Prostate gland (tissue), 2 donors: ENCODE measurements at regions not wholly inside any gene's neighbourhood (a gene's known extent, or its start where the extent isn't known, plus 50 kb on each side); places are given as distances from the start of the nearest gene placed in this dataset.

Source experiments
- CTCF ChIP-seq, 4 experiments: fragments of 200-600 bp in 2 of 4; fragments of 450-650 bp in 2 of 4; sonication (generic) in 2 of 4; IDR thresholded peaks; 1 replicate in 3 of 4; 2 replicates in 1 of 4; pipeline ENCODE4 v1.5.1; 2016 to 2019; ENCODE audit warnings: antibody characterized with exemption in 4 of 4, mild to moderate bottlenecking in 2 of 4, moderate library complexity in 2 of 4
- POLR2A ChIP-seq: fragments of 450-650 bp; IDR thresholded peaks from one replicate; pipeline ENCODE4 v1.6.1; 2016; ENCODE audit warnings: antibody characterized with exemption, mild to moderate bottlenecking
- POLR2AphosphoS5 ChIP-seq: sonication (generic); formaldehyde crosslinking; IDR thresholded peaks from one replicate; pipeline ENCODE4 v1.6.1; 2017; ENCODE audit warnings: antibody characterized with exemption

GRCh38 chr16:17852977-17853702, 382.4 kb upstream of the XYLT1 start:
- TF ChIP-seq CTCF (IDR thresholded peaks at IDR 0.05) (no peak), POLR2A (no peak), POLR2AphosphoS5 (no peak)
